SK-N-SH (cell line): ENCODE measurements at regions not wholly inside any gene's neighbourhood (a gene's known extent, or its start where the extent isn't known, plus 50 kb on each side); places are given as distances from the start of the nearest gene placed in this dataset.

Experiments
- CTCF ChIA-PET: fragments of 300-600, 350-600 bp; formaldehyde crosslinking; extraction: SDS; loops from one replicate; lab custom pipeline; 2021; lab: Yijun Ruan, JAX
- POLR2A ChIA-PET: fragments of 350-600 bp; sonication (Branson Sonifier 250); formaldehyde crosslinking; extraction: SDS; loops from one replicate; lab custom pipeline; 2020; ENCODE audit warnings: antibody characterized with exemption, inconsistent platforms; lab: Yijun Ruan, JAX
- DNase-seq: peaks from one replicate; pipeline ENCODE4 v3.0.0; 2012
- H2AFZ ChIP-seq: fragments of 200-600 bp; sonication (generic); 2 replicates; pipeline ENCODE4 v1.8.1; 2016; ENCODE audit warnings: antibody characterized with exemption, mild to moderate bottlenecking, low read depth
- H3F3A ChIP-seq: fragments of 200-600 bp; sonication (generic); replicated peaks from 2 replicates; pipeline ENCODE3; 2016; ENCODE audit warnings: antibody characterized with exemption, mild to moderate bottlenecking; ENCODE audit not compliant: insufficient read depth
- H3K27ac ChIP-seq, 2 experiments: fragments of 200-500 bp in 1 of 2; fragments of 200-600 bp in 1 of 2; sonication (Bioruptor generic) in 1 of 2; sonication (generic), shearing (Covaris generic) in 1 of 2; 2 replicates each; pipeline versions ENCODE4 v1.5.1 to v1.6.1; 2014 to 2016; ENCODE audit warnings: low read depth in 2 of 2, inconsistent platforms in 1 of 2, low read length in 1 of 2, mild to moderate bottlenecking in 1 of 2, mixed read lengths in 1 of 2
- H3K27me3 ChIP-seq: fragments of 200-600 bp; sonication (generic), shearing (Covaris generic); 2 replicates; pipeline ENCODE4 v1.6.1; 2016; ENCODE audit warnings: mixed run types; ENCODE audit not compliant: insufficient read depth
- H3K36me3 ChIP-seq, 2 experiments: fragments of 200-500 bp in 1 of 2; fragments of 200-600 bp in 1 of 2; sonication (Bioruptor generic) in 1 of 2; sonication (generic) in 1 of 2; replicated peaks in 1 of 2; 2 replicates each; pipeline versions ENCODE3 to v1.5.1; 2014 to 2016; ENCODE audit warnings: low read length in 1 of 2, mild to moderate bottlenecking in 1 of 2; ENCODE audit not compliant: insufficient read depth in 2 of 2, control insufficient read depth in 1 of 2
- H3K4me1 ChIP-seq, 2 experiments: fragments of 200-500 bp in 1 of 2; fragments of 200-600 bp in 1 of 2; sonication (Bioruptor generic) in 1 of 2; sonication (generic), shearing (Covaris generic) in 1 of 2; 2 replicates each; pipeline versions ENCODE4 v1.5.1 to v1.6.1; 2014 to 2016; ENCODE audit warnings: low read depth in 1 of 2, low read length in 1 of 2, mixed run types in 1 of 2; ENCODE audit not compliant: insufficient read depth in 2 of 2, control insufficient read depth in 1 of 2
- H3K4me2 ChIP-seq: fragments of 200-600 bp; sonication (generic), shearing (Covaris generic); 2 replicates; pipeline ENCODE4 v1.6.1; 2017; ENCODE audit warnings: mixed run types
- H3K4me3 ChIP-seq, 2 experiments: fragments of 200-500 bp in 1 of 2; fragments of 200-600 bp in 1 of 2; sonication (Bioruptor generic) in 1 of 2; sonication (generic), shearing (Covaris generic) in 1 of 2; 2 replicates each; pipeline versions ENCODE4 v1.5.1 to v1.8.1; 2014 to 2016; ENCODE audit warnings: low read depth in 2 of 2, inconsistent platforms in 1 of 2, low read length in 1 of 2, mild to moderate bottlenecking in 1 of 2, mixed read lengths in 1 of 2, moderate library complexity in 1 of 2
- H3K79me2 ChIP-seq: fragments of 200-600 bp; sonication (generic); 2 replicates; pipeline ENCODE4 v1.8.1; 2017; ENCODE audit warnings: mild to moderate bottlenecking; ENCODE audit not compliant: insufficient read depth
- H3K9ac ChIP-seq: fragments of 200-600 bp; sonication (generic); 2 replicates; pipeline ENCODE4 v1.6.1; 2017; ENCODE audit warnings: mixed run types
- H3K9me2 ChIP-seq: fragments of 200-600 bp; sonication (generic); 2 replicates; pipeline ENCODE4 v1.6.1; 2017; ENCODE audit warnings: mixed run types
- H3K9me3 ChIP-seq: fragments of 200-600 bp; sonication (generic); 2 replicates; pipeline ENCODE4 v1.6.1; 2017; ENCODE audit warnings: mixed run types, mild to moderate bottlenecking, moderate library complexity
- H4K20me1 ChIP-seq: fragments of 200-600 bp; sonication (generic); 2 replicates; pipeline ENCODE4 v1.6.1; 2017; ENCODE audit warnings: mild to moderate bottlenecking, mixed run types; ENCODE audit not compliant: insufficient read depth
- ELF1 ChIP-seq: IDR thresholded peaks from 2 replicates; pipeline ENCODE4 v1.4.0; 2012
- EP300 ChIP-seq, 2 experiments: IDR thresholded peaks; 2 replicates each; pipeline versions ENCODE4 v1.4.0 to v1.6.1; 2012; ENCODE audit warnings: borderline replicate concordance in 1 of 2, low read depth in 1 of 2, low read length in 1 of 2
- FOSL2 ChIP-seq: IDR thresholded peaks from 2 replicates; pipeline ENCODE4 v1.4.0; 2012; ENCODE audit warnings: low read depth, mild to moderate bottlenecking, moderate library complexity, borderline replicate concordance
- JUND ChIP-seq: IDR thresholded peaks from 2 replicates; pipeline ENCODE4 v1.4.0; 2012
- PBX3 ChIP-seq: IDR thresholded peaks from 2 replicates; pipeline ENCODE4; 2012
- RXRA ChIP-seq: IDR thresholded peaks from 2 replicates; pipeline ENCODE4 v1.4.0; 2012; ENCODE audit warnings: low read depth, mild to moderate bottlenecking, borderline replicate concordance
- TCF12 ChIP-seq: IDR thresholded peaks from 2 replicates; pipeline ENCODE4 v1.4.0; 2012
- WGBS: methylation state at CpG from one replicate; pipeline ENCODE4 v1.1.6; 2017; ENCODE audit warnings: low lambda C conversion rate; 5-methylcytosine and 5-hydroxymethylcytosine counted together
- TF ChIP-seq, protein P1 (sequence below): IDR thresholded peaks from 2 replicates; pipeline ENCODE4 v1.4.0; 2012; ENCODE audit warnings: low read depth

DNA sequence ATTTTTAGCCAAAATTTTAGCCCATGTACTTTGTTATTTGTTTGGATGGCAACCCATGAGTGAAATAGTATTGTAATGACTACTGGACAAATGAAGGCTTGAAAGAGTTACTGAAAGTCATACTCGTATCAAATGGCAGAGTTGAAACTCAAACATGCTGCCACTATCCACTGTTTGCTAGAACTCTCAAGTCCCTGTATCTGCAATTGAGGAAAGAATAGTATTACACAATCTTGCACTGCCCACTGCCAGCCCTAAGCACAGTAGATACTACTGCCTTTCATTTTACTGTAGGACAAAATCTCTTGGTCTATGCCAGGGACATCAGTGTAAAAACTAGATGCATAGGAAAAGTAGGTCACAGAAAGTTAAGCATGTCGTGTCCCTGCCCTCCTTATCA lies 581.1 kb upstream of the PLXNA2 start:
- CTCF ChIA-PET, result no interaction called here
- Histone ChIP-seq H3K79me2 (no peaks in the 10 kb centered on the region), H3K9me3 (no peaks in the 10 kb centered on the region), H3K36me3 (no peaks in the 10 kb centered on the region), H3K27me3 (no peaks in the 10 kb centered on the region), H3K4me3 (no peak overlapping the region), H3K4me1 (peaks cover 0 to 19% of the 10 kb centered on the region in 2 experiments; a peak in 2 of 4 replicates), H2AFZ (no peak overlapping the region), H3K27ac (no peak overlapping the region), H3F3A (no peaks in the 10 kb centered on the region), H4K20me1 (no peaks in the 10 kb centered on the region), H3K4me2 (no peak overlapping the region), H3K9ac (no peak overlapping the region), H3K9me2 (no peaks in the 10 kb centered on the region)
- POLR2A ChIA-PET, result no interaction called here
- TF ChIP-seq FOSL2, result no peak
- no peak for TF ChIP-seq RXRA
- 44% methylated on average over 2 of the region's 2 CpGs for WGBS
- no peak for DNase-seq

DNA sequence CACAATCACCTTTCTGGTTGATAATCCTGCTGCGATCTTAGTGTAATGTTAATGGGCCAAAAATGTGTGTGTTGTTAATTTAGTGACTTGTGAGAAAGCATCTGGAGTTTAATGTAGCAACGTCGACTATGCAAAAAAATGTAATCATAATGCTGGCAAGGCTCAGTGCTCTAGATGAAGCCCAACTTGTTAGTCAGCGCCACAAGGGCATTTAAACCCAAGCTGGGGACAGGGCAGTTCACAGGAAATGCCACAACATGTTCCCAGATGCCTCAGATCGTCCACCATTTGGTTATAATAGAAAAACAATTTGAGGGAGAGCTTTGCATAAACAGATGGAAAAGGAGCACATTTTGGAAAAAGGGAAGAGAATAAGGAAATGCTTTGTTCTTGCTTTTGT lies 585.4 kb upstream of the PLXNA2 start:
- Histone ChIP-seq H3K4me2 (no peak overlapping the region), H3K9me2 (no peaks in the 10 kb centered on the region), H3K27ac (peak overlapping the region; percentile 34 to 77; a peak in 3 of 4 replicates), H3K27me3 (no peaks in the 10 kb centered on the region), H4K20me1 (no peaks in the 10 kb centered on the region), H3K36me3 (no peaks in the 10 kb centered on the region)
- CTCF ChIA-PET, result interaction anchor here (1.2 kb wide), 1 partner anchor 98 kb away, joined by 3 read pairs; no protein-coding TSS in a partner anchor
- TF ChIP-seq EP300 (IDR thresholded peaks at IDR 0.05; ENCODE audit: borderline replicate concordance in 1 of 2, low read depth in 1 of 2, low read length in 1 of 2) (no peak), PBX3 (no peak), ELF1 (no peak), TCF12 (no peak)
- TF ChIP-seq, protein P1, sequence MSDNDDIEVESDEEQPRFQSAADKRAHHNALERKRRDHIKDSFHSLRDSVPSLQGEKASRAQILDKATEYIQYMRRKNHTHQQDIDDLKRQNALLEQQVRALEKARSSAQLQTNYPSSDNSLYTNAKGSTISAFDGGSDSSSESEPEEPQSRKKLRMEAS, result no peak
- TF ChIP-seq, all 33 proteins: peak for 0
- Histone ChIP-seq H3K4me3 (no peak overlapping the region), H3K9ac (no peak overlapping the region), H3F3A (no peaks in the 10 kb centered on the region), H2AFZ (no peak overlapping the region; the same call in 1 of the 2 replicates), H3K9me3 (no peaks in the 10 kb centered on the region), H3K79me2 (no peaks in the 10 kb centered on the region), H3K4me1 (peaks cover 0 to 25% of the 10 kb centered on the region in 2 experiments; a peak in 2 of 4 replicates)
- 18% methylated on average over 5 of the region's 5 CpGs for WGBS
- DNase-seq, result no peak
- POLR2A ChIA-PET, result no interaction called here

DNA sequence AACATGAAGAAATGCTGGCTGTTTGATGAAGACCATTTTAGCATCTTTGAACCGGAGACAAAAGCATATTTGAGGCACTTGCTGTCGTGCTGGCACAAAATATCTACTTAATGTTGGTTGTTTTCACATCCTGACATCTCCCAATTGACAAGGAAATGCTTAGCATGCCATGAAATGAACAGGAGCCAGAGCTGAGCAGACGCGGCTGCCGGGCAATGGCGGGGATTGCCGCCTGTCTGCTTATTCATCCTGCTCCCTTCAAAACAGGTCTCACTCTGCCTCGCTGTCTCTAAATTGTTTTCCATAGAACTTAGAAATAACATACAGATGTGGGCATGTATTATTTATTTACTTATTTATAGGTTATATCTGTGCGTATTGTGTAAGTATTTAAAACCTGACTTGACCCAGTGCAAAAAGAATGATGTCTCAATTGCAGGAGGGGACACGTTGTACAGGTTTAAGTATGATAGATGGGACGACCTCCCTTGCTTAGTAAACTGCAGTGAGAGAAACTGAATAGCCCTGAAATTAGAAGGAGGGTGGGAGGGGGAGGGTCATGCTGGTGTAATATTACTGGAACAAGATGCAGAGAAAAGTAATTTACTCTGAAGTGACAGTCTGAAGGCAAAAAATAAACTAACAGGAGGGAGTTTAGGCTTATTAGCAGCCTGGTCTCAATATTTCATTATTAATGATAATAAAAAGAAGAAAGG lies 590.4 kb upstream of the PLXNA2 start:
- H3K27ac ChIP-seq, result peak overlapping the region in 1 of 2 experiments; percentile 97; a peak in 2 of 4 replicates
- H3K4me1 ChIP-seq, result peaks cover 0 to 31% of the 10 kb centered on the region in 2 experiments; a peak in 2 of 4 replicates
- H3K9me3 ChIP-seq, result no peaks in the 10 kb centered on the region
- H2AFZ ChIP-seq, result no peak overlapping the region
- no peak overlapping the region for H3K4me3 ChIP-seq
- ChIA-PET CTCF (interaction anchor here (0.9 to 1.5 kb wide), 2 partner anchors 12 to 414 kb away, joined by 3 read pairs; no protein-coding TSS in a partner anchor), POLR2A (no interaction called here)
- no peak overlapping the region for H3K9ac ChIP-seq
- no peaks in the 10 kb centered on the region for H3K27me3 ChIP-seq
- WGBS, result 50% methylated on average over 11 of the region's 11 CpGs
- no peaks in the 10 kb centered on the region for H3K9me2 ChIP-seq
- no peaks in the 10 kb centered on the region for H3K36me3 ChIP-seq
- TF ChIP-seq PBX3, result 0 out of 2 replicates have a peak, but pooled peaks have one; percentile 4
- TF ChIP-seq JUND, result no peak
- DNase-seq, result no peak
- H3K79me2 ChIP-seq, result no peaks in the 10 kb centered on the region
- no peak overlapping the region for H3K4me2 ChIP-seq
- no peaks in the 10 kb centered on the region for H4K20me1 ChIP-seq
- H3F3A ChIP-seq, result no peaks in the 10 kb centered on the region
